Gastroesophageal sphincter (tissue), 4 donors: ENCODE measurements at regions not wholly inside any gene's neighbourhood (a gene's known extent, or its start where the extent isn't known, plus 50 kb on each side); places are given as distances from the start of the nearest gene placed in this dataset.
"Not testable (repeated sequence)": the region's sequence is repeated elsewhere in the genome, so short reads cannot be mapped to it uniquely, and the experiment has no call there.

Experiments used
- ATAC-seq: fragments of 150-250 bp; one replicate; pipeline ENCODE4 v1.9.1; 2016; ENCODE audit warnings: mild to moderate bottlenecking, moderate library complexity
- H3K27ac ChIP-seq, 4 donors: fragments of 200-600 bp; sonication (generic) in 3 of 4; 1 replicate in 3 of 4; 2 replicates in 1 of 4; pipeline ENCODE4 v1.5.1; 2016 to 2019
- H3K27me3 ChIP-seq: fragments of 200-600 bp; sonication (generic); one replicate; pipeline ENCODE4 v1.5.1; 2019
- H3K36me3 ChIP-seq, 2 donors: fragments of 200-600 bp; sonication (generic); one replicate each; pipeline ENCODE4 v1.5.1; 2019; ENCODE audit warnings: control low read depth in 1 of 2
- H3K4me1 ChIP-seq, 3 donors: fragments of 200-600 bp; sonication (generic); 1 replicate in 2 of 3; 2 replicates in 1 of 3; pipeline ENCODE4 v1.5.1; 2016 to 2019; ENCODE audit warnings: control low read depth in 2 of 3
- H3K4me3 ChIP-seq, 2 donors: fragments of 200-600 bp; sonication (generic); one replicate each; pipeline ENCODE4 v1.5.1; 2019; ENCODE audit warnings: mild to moderate bottlenecking in 1 of 2, moderate library complexity in 1 of 2
- H3K9me3 ChIP-seq, 3 donors: fragments of 200-600 bp; sonication (generic); one replicate each; pipeline ENCODE4 v1.5.1; 2017 to 2019; ENCODE audit warnings: control low read depth in 2 of 3
- EP300 ChIP-seq: sonication (generic); formaldehyde crosslinking; IDR thresholded peaks from one replicate; pipeline ENCODE4 v1.6.1; 2017; ENCODE audit warnings: antibody characterized with exemption, mild to moderate bottlenecking
- POLR2A ChIP-seq, 2 donors: fragments of 450-650 bp; IDR thresholded peaks; one replicate each; pipeline ENCODE4 v1.6.1; 2017; ENCODE audit warnings: antibody characterized with exemption in 2 of 2, mild to moderate bottlenecking in 2 of 2, moderate library complexity in 1 of 2
- POLR2AphosphoS5 ChIP-seq: sonication (generic); formaldehyde crosslinking; IDR thresholded peaks from one replicate; pipeline ENCODE4 v1.6.1; 2017; ENCODE audit warnings: antibody characterized with exemption
- WGBS, 2 donors: methylation state at CpG; one replicate each; pipeline ENCODE4 v1.1.5; 2018; ENCODE audit warnings: low coverage in 1 of 2; 5-methylcytosine and 5-hydroxymethylcytosine counted together
- TF ChIP-seq, protein P1 (sequence below), 4 experiments: fragments of 200-600 bp in 2 of 4; fragments of 450-650 bp in 2 of 4; sonication (generic) in 1 of 4; IDR thresholded peaks; one replicate each; pipeline ENCODE4 v1.5.1; 2017 to 2019; ENCODE audit warnings: antibody characterized with exemption in 4 of 4, mild to moderate bottlenecking in 2 of 4, moderate library complexity in 2 of 4

DNA sequence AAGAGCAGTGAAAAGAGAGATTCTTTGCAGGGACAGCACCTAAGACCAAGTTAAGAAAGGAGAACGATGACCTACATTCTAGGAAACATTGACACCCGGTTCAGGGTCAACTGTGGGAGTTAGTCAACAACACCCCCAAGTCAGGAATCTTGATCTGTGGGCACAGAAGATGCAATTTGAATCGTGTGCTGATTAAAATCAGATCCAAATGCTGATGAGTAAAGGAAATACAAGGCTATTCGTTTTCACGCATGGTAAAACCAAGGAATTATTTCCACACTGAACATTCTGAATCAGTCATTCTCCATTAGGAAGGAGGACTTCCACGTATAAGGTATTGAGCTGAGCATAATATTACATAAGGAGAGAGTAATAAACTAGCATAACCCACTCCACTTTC is 124.2 kb downstream of the COPS8 start:
- no peak for ATAC-seq
- Histone ChIP-seq H3K4me1 (peaks cover 0 to 35% (median 0%) of the 10 kb centered on the region in 3 donors), H3K27ac (no peak overlapping the region), H3K36me3 (no peaks in the 10 kb centered on the region), H3K4me3 (no peak overlapping the region), H3K27me3 (no peaks in the 10 kb centered on the region), H3K9me3 (no peaks in the 10 kb centered on the region)
- TF ChIP-seq, protein P1, sequence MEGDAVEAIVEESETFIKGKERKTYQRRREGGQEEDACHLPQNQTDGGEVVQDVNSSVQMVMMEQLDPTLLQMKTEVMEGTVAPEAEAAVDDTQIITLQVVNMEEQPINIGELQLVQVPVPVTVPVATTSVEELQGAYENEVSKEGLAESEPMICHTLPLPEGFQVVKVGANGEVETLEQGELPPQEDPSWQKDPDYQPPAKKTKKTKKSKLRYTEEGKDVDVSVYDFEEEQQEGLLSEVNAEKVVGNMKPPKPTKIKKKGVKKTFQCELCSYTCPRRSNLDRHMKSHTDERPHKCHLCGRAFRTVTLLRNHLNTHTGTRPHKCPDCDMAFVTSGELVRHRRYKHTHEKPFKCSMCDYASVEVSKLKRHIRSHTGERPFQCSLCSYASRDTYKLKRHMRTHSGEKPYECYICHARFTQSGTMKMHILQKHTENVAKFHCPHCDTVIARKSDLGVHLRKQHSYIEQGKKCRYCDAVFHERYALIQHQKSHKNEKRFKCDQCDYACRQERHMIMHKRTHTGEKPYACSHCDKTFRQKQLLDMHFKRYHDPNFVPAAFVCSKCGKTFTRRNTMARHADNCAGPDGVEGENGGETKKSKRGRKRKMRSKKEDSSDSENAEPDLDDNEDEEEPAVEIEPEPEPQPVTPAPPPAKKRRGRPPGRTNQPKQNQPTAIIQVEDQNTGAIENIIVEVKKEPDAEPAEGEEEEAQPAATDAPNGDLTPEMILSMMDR (IDR thresholded peaks at IDR 0.05) = no peak
- no peak for TF ChIP-seq POLR2AphosphoS5
- WGBS, 2 donors = 81 to 85% methylated on average over 6 of the region's 6 CpGs

DNA sequence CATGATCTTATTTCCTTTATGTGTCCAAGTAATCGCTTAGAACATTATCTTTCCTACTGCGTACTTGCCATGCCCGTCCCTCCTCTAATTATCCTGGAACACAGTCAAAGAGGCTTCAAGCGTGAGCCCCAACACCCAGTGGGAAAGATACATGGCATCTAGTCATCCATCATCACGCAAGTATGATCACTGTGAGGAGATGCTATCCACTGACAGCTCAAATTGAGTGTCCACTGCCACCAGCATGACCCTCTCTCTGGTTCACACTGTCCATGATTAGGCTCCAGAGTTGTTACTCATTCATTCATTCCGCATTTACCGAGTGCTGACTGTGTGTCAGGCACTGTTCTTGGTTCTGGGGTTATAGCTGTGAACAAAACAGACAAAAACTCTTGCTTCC is 124.6 kb downstream of the COPS8 start:
- 87 to 100% methylated on average over 1 to 5 of the region's 7 CpGs for WGBS, 2 donors
- no peak overlapping the region for H3K27ac ChIP-seq
- no peak for ATAC-seq
- H3K4me1 ChIP-seq = peaks cover 0 to 31% (median 0%) of the 10 kb centered on the region in 3 donors
- no peak overlapping the region for H3K4me3 ChIP-seq
- TF ChIP-seq POLR2AphosphoS5 (no peak), EP300 (no peak), POLR2A (IDR thresholded peaks at IDR 0.05) (no peak)
- TF ChIP-seq, protein P1 (IDR thresholded peaks at IDR 0.05) = no peak
- H3K9me3 ChIP-seq = no peaks in the 10 kb centered on the region
- H3K36me3 ChIP-seq = no peaks in the 10 kb centered on the region
- no peaks in the 10 kb centered on the region for H3K27me3 ChIP-seq

DNA sequence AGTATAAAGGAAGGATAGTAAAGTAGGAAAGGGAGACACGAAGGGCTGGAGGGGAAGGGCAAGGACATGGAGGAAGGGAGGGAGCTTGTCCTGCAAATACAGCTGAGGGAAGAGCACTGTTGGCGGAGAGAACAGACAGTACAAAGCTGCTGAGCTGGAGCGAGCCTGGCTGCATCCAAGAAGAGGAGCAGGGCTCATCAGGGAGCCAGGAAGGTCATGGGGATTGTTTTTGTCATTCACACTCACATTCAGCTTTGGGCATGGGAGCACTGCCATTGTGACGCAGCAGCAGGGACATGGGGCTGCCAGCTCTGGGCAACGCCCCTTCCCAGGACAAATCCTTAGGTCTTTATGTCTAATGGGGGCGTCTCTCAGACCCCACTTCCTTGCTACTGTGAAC is 125.1 kb downstream of the COPS8 start:
- Histone ChIP-seq H3K27me3 (no peaks in the 10 kb centered on the region), H3K4me3 (no peak overlapping the region), H3K27ac (no peak overlapping the region), H3K9me3 (no peaks in the 10 kb centered on the region), H3K4me1 (peaks cover 0 to 27% (median 0%) of the 10 kb centered on the region in 3 donors), H3K36me3 (no peaks in the 10 kb centered on the region)
- ATAC-seq = no peak
- TF ChIP-seq, protein P1 (IDR thresholded peaks at IDR 0.05) = no peak
- TF ChIP-seq EP300 (no peak), POLR2AphosphoS5 (no peak), POLR2A (IDR thresholded peaks at IDR 0.05) (no peak)
- 80 to 92% methylated on average over 3 to 5 of the region's 6 CpGs for WGBS, 2 donors

DNA sequence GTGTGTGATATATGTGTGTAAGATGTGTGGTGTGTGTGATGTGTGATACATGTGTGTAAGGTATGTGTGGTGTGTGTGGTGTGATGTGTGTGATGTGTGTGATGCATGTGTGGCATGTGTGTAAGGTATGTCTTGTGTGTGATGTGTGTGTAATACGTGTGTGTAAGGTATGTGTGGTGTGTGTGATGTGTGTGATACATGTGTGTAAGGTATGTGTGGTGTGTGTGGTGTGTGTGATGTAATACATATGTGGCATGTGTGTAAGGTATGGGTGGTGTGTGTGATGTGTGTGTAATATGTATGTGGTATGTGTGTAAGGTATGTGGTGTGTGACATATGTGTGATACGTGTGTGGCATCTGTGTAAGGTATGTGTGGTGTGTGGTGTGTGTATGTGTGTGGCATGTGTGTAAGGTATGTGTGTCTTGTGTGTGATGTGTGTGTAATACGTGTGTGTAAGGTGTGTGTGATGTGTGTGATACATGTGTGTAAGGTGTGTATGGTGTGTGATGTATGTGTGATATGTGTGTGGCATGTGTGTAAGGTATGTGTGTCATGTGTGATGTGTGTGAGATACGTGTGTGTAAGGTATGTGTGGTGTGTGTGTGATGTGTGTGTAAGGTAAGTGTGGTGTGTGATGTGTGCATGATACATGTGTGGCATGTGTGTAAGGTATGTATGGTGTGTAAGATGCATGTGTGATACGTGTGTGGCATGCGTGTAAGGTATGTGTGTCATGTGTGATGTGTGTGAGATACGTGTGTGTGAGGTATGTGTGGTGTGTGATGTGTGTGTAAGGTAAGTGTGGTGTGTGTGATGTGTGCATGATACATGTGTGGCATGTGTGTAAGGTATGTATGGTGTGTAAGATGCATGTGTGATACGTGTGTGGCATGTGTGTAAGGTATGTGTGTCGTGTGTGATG is 126.9 kb downstream of the COPS8 start:
- H3K27me3 ChIP-seq, ATAC-seq, H3K36me3 ChIP-seq, H3K9me3 ChIP-seq, H3K4me3 ChIP-seq: not testable (repeated sequence)
- 82 to 86% methylated on average over 9 of the region's 9 CpGs for WGBS, 2 donors
- peak overlapping the region in 1 of 4 donors; percentile 34 for H3K27ac ChIP-seq
- peaks cover 0 to 17% (median 0%) of the 10 kb centered on the region in 3 donors for H3K4me1 ChIP-seq

DNA sequence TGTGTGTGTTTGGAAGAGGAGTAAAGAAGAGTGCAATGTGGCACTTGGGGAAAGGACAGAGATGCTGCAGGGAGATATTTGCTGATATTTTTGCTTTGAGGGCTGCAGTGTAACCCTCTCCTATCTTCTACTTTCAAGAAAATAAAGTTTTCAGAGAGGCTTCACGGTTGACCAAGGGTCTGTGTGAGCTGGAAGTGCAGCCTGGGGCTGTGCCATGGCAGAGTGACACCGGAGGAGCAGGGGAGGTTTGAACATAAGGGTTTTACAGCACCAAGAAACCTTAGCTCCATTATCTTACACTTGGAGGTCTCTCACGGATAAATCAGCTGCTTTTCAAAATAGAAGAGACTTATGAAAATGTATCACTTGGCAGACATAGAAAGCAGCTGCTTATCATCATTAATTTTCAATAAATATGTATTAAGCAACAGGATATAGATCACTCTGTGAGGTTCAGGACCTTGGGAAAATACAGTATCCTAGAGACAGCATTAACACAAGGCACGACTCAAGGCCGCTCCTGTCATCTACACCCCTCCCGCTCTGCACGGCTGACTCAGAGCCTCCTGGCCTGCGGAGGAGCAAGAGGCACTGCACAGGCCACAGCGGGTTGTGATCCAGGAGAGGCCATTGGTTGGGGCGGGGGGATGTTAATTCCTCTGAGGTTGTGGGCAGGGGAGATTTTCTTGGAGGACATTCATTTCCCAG is 127.8 kb downstream of the COPS8 start:
- 54 to 65% methylated on average over 5 to 9 of the region's 10 CpGs for WGBS, 2 donors
- H3K27me3 ChIP-seq = no peaks in the 10 kb centered on the region
- TF ChIP-seq EP300 (no peak), POLR2A (IDR thresholded peaks at IDR 0.05) (no peak), POLR2AphosphoS5 (no peak)
- TF ChIP-seq, protein P1 (IDR thresholded peaks at IDR 0.05) = no peak
- no peaks in the 10 kb centered on the region for H3K36me3 ChIP-seq
- ATAC-seq = peak; percentile 81
- peaks cover 0 to 9% (median 0%) of the 10 kb centered on the region in 3 donors for H3K4me1 ChIP-seq
- H3K4me3 ChIP-seq = no peak overlapping the region
- no peaks in the 10 kb centered on the region for H3K9me3 ChIP-seq
- H3K27ac ChIP-seq = peak overlapping the region in 1 of 4 donors; percentile 34
